Smooth muscle cell of the brain vasculature (primary cell): ENCODE measurements at regions not wholly inside any gene's neighbourhood (a gene's known extent, or its start where the extent isn't known, plus 50 kb on each side); places are given as distances from the start of the nearest gene placed in this dataset.

ENCODE experiments used
- DNase-seq: peaks from one replicate; pipeline ENCODE4 v3.0.0-alpha.2; 2012; ENCODE audit warnings: low read depth, low spot score

- DNase-seq, result no peak
These were observed 72.3 kb downstream of the FAM76B start for GRCh38 chr11:95717314-95717713.

- DNase-seq, result no peak
These were observed 73.3 kb downstream of the FAM76B start for GRCh38 chr11:95716266-95716665.

DNA sequence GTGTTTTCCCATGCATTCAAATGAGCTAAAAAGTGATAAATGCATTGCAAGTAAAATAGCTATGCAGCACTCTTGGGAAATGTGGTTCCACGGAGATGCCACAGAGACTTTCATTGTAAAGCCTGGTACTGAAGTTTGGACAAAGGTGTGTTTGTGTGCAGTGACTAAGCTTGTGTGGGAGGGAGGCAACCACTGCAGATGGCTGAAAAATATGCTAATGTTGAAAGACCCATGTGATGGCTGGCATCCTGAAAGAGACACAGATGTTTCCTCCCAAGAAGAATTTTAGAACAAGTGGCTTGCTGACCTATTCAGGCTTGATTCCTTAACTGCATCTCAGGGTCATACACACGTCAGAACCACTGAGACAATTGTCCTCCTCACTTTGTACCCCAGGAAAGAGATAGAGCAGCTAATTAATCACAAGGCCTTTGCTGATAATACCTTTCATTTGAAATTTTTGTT, 73.8 kb downstream of the FAM76B start:
- DNase-seq, result no peak

GRCh38 chr11:95714843-95715776, 74.5 kb downstream of the FAM76B start:
- DNase-seq, result no peak

GRCh38 chr11:95713428-95713827, 76.2 kb downstream of the FAM76B start:
- DNase-seq, result no peak

- DNase-seq, result no peak
These were observed 77.7 kb downstream of the FAM76B start for GRCh38 chr11:95711945-95712221.

DNA sequence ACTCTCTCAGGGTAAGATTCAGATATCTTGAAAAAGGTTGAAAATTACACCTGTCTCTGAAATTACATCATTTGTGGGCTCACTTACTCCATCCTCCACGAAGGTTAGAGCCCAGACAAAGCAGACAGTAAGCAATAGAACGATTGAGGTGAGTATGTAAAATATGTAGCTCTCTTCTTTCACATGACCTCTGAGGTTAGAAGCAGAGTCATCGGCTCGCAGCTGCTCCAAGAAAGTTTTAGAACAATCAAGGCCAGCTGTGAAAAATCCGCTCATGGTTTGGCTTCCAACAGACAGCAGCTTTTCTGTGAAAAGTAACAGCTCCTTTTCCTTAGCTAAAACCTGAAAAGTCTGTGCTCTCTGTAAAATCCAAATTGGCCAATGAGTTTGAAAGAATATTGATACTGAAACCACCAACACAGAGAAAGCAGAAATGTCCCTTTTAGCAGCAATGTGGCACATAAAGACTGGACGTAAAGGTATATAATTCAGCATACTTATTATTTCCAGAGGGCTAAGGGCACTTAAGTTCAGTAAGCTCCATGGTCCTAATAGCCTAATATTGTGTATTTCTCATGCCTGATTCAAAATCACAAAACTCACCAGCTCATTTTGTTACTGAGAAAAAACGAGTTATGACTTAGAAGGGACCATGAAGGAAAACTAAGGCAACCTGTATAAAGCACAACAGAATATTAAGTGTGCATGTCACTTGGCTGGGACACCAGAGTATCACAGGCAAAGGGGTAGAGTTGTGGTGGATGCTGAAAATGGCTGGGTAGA, 78.2 kb downstream of the FAM76B start:
- no peak for DNase-seq

- no peak for DNase-seq
These were observed 80.9 kb downstream of the FAM76B start for GRCh38 chr11:95708681-95709080.

DNA sequence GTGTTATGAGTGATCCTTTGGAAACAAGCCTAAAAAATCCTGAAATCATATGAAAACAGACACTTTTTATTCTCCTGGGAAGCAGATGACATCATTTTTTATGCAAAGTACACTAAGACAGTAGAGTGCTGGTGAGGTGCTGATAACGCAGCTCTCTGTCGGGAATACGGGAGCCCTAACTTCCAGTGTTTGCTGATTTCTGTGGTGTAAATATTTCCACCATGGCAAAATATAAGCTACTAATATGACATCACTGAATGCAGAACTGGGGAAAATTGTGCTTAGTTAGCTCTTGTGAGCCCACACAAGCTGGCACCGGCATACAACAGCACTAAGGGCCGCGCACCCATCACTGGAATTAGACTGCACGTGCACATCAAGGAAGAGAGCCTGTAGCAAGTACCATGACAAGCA, 82.6 kb downstream of the FAM76B start:
- no peak for DNase-seq

- peak; percentile 80 for DNase-seq
These were observed 84.0 kb downstream of the FAM76B start for GRCh38 chr11:95705485-95706124.

DNA sequence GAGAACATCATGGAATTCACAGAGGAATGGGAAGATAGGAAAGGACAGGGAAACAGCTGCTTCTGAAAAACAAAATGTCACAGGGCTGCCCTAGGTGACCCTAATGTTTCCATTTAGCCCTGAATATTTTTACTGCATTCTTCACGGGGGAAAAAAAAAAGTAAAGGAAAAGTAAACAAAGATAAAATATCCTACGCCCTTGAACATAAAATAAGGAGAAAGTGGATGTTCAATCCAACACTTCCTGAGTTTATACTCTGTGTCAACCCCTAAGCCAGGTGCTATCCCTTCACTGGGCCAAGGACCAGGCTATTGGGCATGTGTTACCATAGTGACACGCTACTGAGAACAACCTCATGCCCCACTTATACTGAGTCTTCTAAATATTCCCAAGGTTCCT, 84.7 kb downstream of the FAM76B start:
- no peak for DNase-seq

GRCh38 chr11:95703049-95703448, 86.5 kb downstream of the FAM76B start:
- no peak for DNase-seq

GRCh38 chr11:95702526-95702925, 87.1 kb downstream of the FAM76B start:
- DNase-seq, result no peak

DNA sequence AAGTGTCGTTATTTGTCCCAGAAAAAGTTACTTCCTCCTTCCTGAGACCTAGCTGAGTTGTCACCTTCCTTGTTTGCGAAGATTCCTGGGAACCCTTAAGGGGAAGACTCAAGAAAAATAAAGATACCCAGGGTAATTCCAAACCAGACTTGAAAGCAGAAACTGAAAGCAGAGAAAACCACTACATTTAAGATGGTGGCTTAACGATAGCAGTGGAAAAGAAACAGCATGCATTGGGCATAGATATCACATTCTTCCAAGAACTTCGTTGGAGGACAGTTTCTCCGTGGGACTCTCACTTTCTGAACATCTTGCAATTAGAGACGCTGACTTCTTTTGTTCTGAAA, 89.1 kb downstream of the FAM76B start:
- DNase-seq, result no peak

GRCh38 chr11:95699631-95700470, 89.7 kb downstream of the FAM76B start:
- DNase-seq, result no peak

DNA sequence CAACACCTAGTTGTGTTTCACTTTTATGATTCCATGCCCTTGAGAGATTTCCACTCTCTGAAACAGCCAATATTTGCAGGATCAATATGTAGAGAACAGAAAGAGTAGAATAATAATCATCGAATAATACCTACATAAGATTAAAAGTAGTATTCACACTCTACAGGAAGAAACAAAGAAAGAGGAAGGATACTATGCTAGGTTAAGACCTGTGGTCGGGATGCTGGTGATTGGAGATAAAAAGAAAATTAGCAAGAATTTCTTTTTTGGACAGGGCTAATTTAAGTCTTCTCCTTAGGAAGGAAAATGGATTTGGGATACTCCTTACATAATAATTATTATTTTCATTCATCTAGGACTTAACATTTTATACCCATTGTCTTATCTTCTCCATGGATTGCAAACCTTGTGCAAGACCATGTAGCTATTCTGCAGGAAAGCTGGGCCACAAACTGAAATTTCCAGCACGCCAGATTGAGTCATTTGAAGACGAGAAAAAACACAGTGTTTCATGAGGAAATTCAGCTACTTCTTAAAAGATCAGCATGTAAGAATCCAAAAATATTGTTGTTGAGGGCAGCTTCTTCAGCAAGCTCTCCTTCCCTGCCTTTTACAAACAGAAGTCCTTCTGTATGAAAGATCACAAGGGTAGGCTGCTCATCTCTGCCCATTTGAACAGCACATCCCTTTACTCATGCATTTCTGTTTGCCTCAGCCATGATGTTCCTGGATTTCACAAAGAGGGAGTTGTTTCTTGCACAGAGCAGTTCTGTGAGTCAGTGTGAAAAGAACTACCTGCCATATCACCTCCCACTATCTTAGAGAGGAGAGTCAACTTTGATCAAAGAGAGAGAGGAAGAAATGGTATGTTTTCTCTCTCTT, 90.7 kb downstream of the FAM76B start:
- DNase-seq, result no peak

- DNase-seq, result no peak
These were observed 91.8 kb downstream of the FAM76B start for GRCh38 chr11:95697614-95698408.

DNA sequence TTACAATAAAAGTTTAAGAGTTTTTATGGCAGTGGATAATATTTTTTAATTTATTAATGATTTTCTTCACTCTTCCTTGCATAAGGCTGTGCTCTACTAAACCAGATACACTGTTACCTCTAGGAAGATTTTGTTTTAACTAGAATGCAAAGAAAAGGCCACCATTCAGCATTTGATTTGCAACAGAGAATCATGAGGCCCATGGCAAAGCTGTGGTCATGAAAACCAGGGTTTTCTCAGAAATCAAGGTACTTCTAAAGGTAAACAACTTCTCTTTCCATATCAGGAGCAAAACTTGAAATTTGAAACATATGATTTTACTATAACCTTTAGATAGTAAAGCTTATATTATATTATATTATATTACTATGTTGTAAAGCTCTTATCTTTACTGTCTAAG, 94.4 kb downstream of the FAM76B start:
- no peak for DNase-seq

DNA sequence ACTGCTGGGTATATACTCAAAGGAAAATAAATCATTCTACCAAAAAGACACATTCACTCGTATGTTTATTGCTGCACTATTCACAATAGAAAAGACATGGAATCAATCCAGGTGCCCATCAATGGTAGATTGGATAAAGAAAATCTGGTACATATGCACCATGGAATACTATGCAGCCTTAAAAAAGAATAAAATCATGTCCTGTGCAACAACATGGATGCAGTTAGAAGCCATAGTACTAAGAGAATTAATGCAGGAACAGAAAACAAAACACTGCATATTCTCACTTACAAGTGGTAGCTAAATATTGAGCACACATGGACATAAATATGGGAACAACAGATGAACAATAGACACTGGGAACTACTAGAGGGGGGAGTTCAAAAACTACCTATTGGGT, 96.3 kb downstream of the FAM76B start:
- no peak for DNase-seq
